GM13977 (cell line): ENCODE measurements at regions not wholly inside any gene's neighbourhood (a gene's known extent, or its start where the extent isn't known, plus 50 kb on each side); places are given as distances from the start of the nearest gene placed in this dataset.

Source experiments
- DNase-seq: peaks from one replicate; pipeline ENCODE4 v3.0.0; 2012; ENCODE audit warnings: low spot score
- CTCF ChIP-seq: IDR thresholded peaks from 2 replicates; pipeline ENCODE4 v1.5.1; 2012; ENCODE audit warnings: mild to moderate bottlenecking, control low read depth; ENCODE audit not compliant: insufficient read depth; ENCODE audit errors: extremely low read depth, missing control alignments
- in situ Hi-C: fragments of 300-500 bp; cut with MboI; formaldehyde crosslinking; loops from one replicate; pipeline ENCODE4 v1.12.0; 2022; ENCODE audit warnings: low sequenced_read_pairs, low pct_unique_long_range_greater_than_20kb, mixed read lengths, inconsistent platforms; ENCODE audit not compliant: unreplicated experiment

- in situ Hi-C loops: no loop called here
- peak; percentile 50 for DNase-seq
- peak; percentile 53 for TF ChIP-seq CTCF
Measured at GRCh38 chr3:87503900-87504498, 227.6 kb upstream of the POU1F1 start.

- in situ Hi-C loops: no loop called here
- TF ChIP-seq CTCF: no peak
- no peak for DNase-seq
Measured at GRCh38 chr3:87501076-87501475, 224.7 kb upstream of the POU1F1 start.

- in situ Hi-C loops: no loop called here
- DNase-seq: no peak
- TF ChIP-seq CTCF: no peak
Measured at GRCh38 chr3:87498358-87499080, 222.1 kb upstream of the POU1F1 start.

GRCh38 chr3:87495938-87496337, 219.6 kb upstream of the POU1F1 start:
- in situ Hi-C loops: no loop called here
- TF ChIP-seq CTCF: no peak
- no peak for DNase-seq

GRCh38 chr3:87494264-87494663, 217.9 kb upstream of the POU1F1 start:
- TF ChIP-seq CTCF: no peak
- DNase-seq: no peak
- in situ Hi-C loops: no loop called here

GRCh38 chr3:87491843-87492242, 215.5 kb upstream of the POU1F1 start:
- no peak for DNase-seq
- no peak for TF ChIP-seq CTCF
- in situ Hi-C loops: no loop called here

- DNase-seq: no peak
- TF ChIP-seq CTCF: no peak
- in situ Hi-C loops: no loop called here
Measured at GRCh38 chr3:87489892-87490291, 213.5 kb upstream of the POU1F1 start.
